ENCODE measurements at regions not wholly inside any gene's neighbourhood (a gene's known extent, or its start where the extent isn't known, plus 50 kb on each side); places are given as distances from the start of the nearest gene placed in this dataset.

DNA sequence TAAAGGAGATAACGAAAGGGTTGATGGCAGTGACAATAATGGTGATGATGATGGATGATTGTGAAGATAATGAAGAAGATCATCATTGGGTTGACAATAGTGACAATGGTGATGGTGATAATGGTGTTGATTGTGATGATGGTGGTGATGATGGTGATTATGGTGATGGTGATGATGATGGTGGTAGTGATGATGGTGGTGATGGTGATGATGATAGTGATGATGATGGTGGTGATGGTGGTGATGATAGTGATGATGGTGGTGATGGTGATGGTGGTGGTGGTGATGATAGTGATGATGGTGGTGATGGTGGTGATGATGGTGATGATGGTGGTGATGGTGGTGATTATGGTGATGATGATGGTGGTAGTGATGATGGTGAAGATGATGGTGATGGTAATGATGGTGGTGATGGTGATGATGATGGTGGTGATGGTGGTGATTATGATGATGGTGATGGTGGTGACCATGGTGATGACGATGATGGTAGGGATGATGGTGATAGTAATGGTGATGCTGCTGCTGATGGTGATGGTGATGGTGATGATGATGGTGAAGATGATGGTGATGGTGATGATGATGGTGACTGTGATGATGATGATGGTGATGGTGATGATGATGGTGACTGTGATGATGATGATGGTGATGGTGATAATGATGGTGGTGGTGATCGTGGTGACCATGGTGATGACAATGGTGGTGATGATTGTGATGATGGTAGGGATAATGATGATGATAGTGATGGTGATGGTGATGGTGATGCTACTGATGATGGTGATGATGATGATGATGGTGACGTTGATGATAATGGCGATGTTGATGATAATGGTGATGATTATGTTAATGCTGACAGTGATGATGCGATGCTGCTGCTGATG, 61.6 kb upstream of the NKX1-1 start:
- no peak overlapping the region for H3K4me2 ChIP-seq (ENCODE audit: low read length)
- no peaks in the 10 kb centered on the region for H4K20me1 ChIP-seq (ENCODE audit: insufficient read depth, low read length)
- intact Hi-C loops (cut with micrococcal nuclease; ENCODE audit: unreplicated experiment) = no loop called here
- H3K9me3 ChIP-seq (ENCODE audit: low read length) = no peaks in the 10 kb centered on the region
- H2AFZ ChIP-seq (ENCODE audit: low read length) = no peak overlapping the region
- no peaks in the 10 kb centered on the region for H3K36me3 ChIP-seq (ENCODE audit: insufficient read depth, low read length)
- POLR2A ChIA-PET = no interaction called here
- CTCF ChIA-PET (ENCODE audit: unreplicated experiment) = no interaction called here
- BruUV-seq (replicated peaks) = no TSS peak
- H3K79me2 ChIP-seq (ENCODE audit: insufficient read depth, low read depth, low read length) = no peaks in the 10 kb centered on the region
- no peaks in the 10 kb centered on the region for H3K4me1 ChIP-seq (ENCODE audit: insufficient read depth, low read length, poor library complexity, severe bottlenecking)
- H3K9me2 ChIP-seq (ENCODE audit: insufficient read depth, low read length) = no peaks in the 10 kb centered on the region
- no peak for DNase-seq (ENCODE audit: low spot score)
- H3K27ac ChIP-seq (ENCODE audit: low read depth, low read length, poor library complexity, severe bottlenecking) = no peak overlapping the region
- TF ChIP-seq EZH2phosphoT487 (IDR thresholded peaks at IDR 0.05; ENCODE audit: borderline replicate concordance, low read depth, low read length) (no peak), CTCF (conservative IDR thresholded peaks at IDR 0.05; ENCODE audit: low read length) (no peak)
- no peak overlapping the region for H3K4me3 ChIP-seq (ENCODE audit: low read depth, low read length, poor library complexity, severe bottlenecking)

DNA sequence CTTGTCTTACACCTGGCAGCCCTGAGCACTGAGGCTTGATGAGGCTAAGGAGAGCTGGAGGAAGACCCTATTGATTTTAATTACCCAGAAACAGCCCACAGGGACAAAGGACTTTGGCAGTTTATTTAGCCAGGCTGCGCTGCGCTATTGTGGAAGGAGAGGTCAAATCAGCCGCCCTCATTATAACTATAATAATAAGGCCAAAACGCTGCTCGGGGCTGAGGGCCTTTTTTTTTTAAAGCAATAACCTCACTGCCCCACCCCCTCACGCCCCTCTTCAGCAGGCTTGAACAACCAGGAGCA, 60.6 kb upstream of the NKX1-1 start:
- Histone ChIP-seq H4K20me1 (ENCODE audit: insufficient read depth, low read length) (no peaks in the 10 kb centered on the region), H3K79me2 (ENCODE audit: insufficient read depth, low read depth, low read length) (no peaks in the 10 kb centered on the region), H3K36me3 (ENCODE audit: insufficient read depth, low read length) (no peaks in the 10 kb centered on the region), H3K9me3 (ENCODE audit: low read length) (no peaks in the 10 kb centered on the region), H3K4me2 (ENCODE audit: low read length) (no peak overlapping the region), H3K27ac (ENCODE audit: low read depth, low read length, poor library complexity, severe bottlenecking) (no peak overlapping the region), H2AFZ (ENCODE audit: low read length) (no peak overlapping the region), H3K4me3 (ENCODE audit: low read depth, low read length, poor library complexity, severe bottlenecking) (no peak overlapping the region), H3K9me2 (ENCODE audit: insufficient read depth, low read length) (no peaks in the 10 kb centered on the region), H3K4me1 (ENCODE audit: insufficient read depth, low read length, poor library complexity, severe bottlenecking) (no peaks in the 10 kb centered on the region)
- CTCF ChIA-PET (ENCODE audit: unreplicated experiment) = no interaction called here
- no TSS peak for BruUV-seq (replicated peaks)
- intact Hi-C loops (cut with micrococcal nuclease; ENCODE audit: unreplicated experiment) = no loop called here
- no peak for DNase-seq (ENCODE audit: low spot score)
- TF ChIP-seq CTCF (conservative IDR thresholded peaks at IDR 0.05; ENCODE audit: low read length) (no peak), EZH2phosphoT487 (IDR thresholded peaks at IDR 0.05; ENCODE audit: borderline replicate concordance, low read depth, low read length) (no peak)
- POLR2A ChIA-PET = no interaction called here

GRCh38 chr4:1466034-1466862, 60.0 kb upstream of the NKX1-1 start:
- Histone ChIP-seq H3K36me3 (ENCODE audit: insufficient read depth, low read length) (no peaks in the 10 kb centered on the region), H2AFZ (ENCODE audit: low read length) (no peak overlapping the region), H4K20me1 (ENCODE audit: insufficient read depth, low read length) (no peaks in the 10 kb centered on the region), H3K9me2 (ENCODE audit: insufficient read depth, low read length) (no peaks in the 10 kb centered on the region), H3K9me3 (ENCODE audit: low read length) (no peaks in the 10 kb centered on the region), H3K4me3 (ENCODE audit: low read depth, low read length, poor library complexity, severe bottlenecking) (no peak overlapping the region), H3K4me2 (ENCODE audit: low read length) (no peak overlapping the region), H3K27ac (ENCODE audit: low read depth, low read length, poor library complexity, severe bottlenecking) (no peak overlapping the region), H3K79me2 (ENCODE audit: insufficient read depth, low read depth, low read length) (no peaks in the 10 kb centered on the region), H3K4me1 (ENCODE audit: insufficient read depth, low read length, poor library complexity, severe bottlenecking) (no peaks in the 10 kb centered on the region)
- intact Hi-C loops (cut with micrococcal nuclease; ENCODE audit: unreplicated experiment) = no loop called here
- TF ChIP-seq CTCF (conservative IDR thresholded peaks at IDR 0.05; ENCODE audit: low read length) (no peak), EZH2phosphoT487 (IDR thresholded peaks at IDR 0.05; ENCODE audit: borderline replicate concordance, low read depth, low read length) (no peak)
- POLR2A ChIA-PET = no interaction called here
- CTCF ChIA-PET (ENCODE audit: unreplicated experiment) = no interaction called here
- BruUV-seq (replicated peaks) = no TSS peak
- no peak for DNase-seq (ENCODE audit: low spot score)

Data from OCI-LY7 (cell line).